ENCODE measurements at regions not wholly inside any gene's neighbourhood (a gene's known extent, or its start where the extent isn't known, plus 50 kb on each side); places are given as distances from the start of the nearest gene placed in this dataset.

- DNase-seq = peak; percentile 5
- H3K9me3 Mint-ChIP-seq (ENCODE audit: unreplicated experiment) = peaks cover 7% of the 10 kb centered on the region
- peaks cover 3% of the 10 kb centered on the region for H3K27me3 Mint-ChIP-seq (ENCODE audit: unreplicated experiment)
- no peaks in the 10 kb centered on the region for H3K36me3 Mint-ChIP-seq (ENCODE audit: unreplicated experiment)
- peaks cover 22% of the 10 kb centered on the region for H3K4me1 Mint-ChIP-seq (ENCODE audit: low read depth, unreplicated experiment)
- TF ChIP-seq CTCF (IDR thresholded peaks at IDR 0.05; ENCODE audit: partially characterized antibody, unreplicated experiment) = no peak
- no peak overlapping the region for H3K27ac Mint-ChIP-seq (ENCODE audit: unreplicated experiment)
- no peak overlapping the region for H3K4me3 Mint-ChIP-seq (ENCODE audit: unreplicated experiment)
These were observed 328.0 kb upstream of the HS6ST1 start for GRCh38 chr2:128646691-128647090.

- DNase-seq = no peak
- Mint-ChIP-seq H3K9me3 (ENCODE audit: unreplicated experiment) (peaks cover 2% of the 10 kb centered on the region), H3K4me1 (ENCODE audit: low read depth, unreplicated experiment) (no peaks in the 10 kb centered on the region), H3K4me3 (ENCODE audit: unreplicated experiment) (no peak overlapping the region), H3K27ac (ENCODE audit: unreplicated experiment) (no peak overlapping the region), H3K27me3 (ENCODE audit: unreplicated experiment) (peaks cover 3% of the 10 kb centered on the region), H3K36me3 (ENCODE audit: unreplicated experiment) (no peaks in the 10 kb centered on the region)
- no peak for TF ChIP-seq CTCF (IDR thresholded peaks at IDR 0.05; ENCODE audit: partially characterized antibody, unreplicated experiment)
These were observed 332.3 kb upstream of the HS6ST1 start for GRCh38 chr2:128651000-128651399.

- Mint-ChIP-seq H3K9me3 (ENCODE audit: unreplicated experiment) (no peaks in the 10 kb centered on the region), H3K4me1 (ENCODE audit: low read depth, unreplicated experiment) (no peaks in the 10 kb centered on the region), H3K4me3 (ENCODE audit: unreplicated experiment) (no peak overlapping the region), H3K27me3 (ENCODE audit: unreplicated experiment) (no peaks in the 10 kb centered on the region), H3K36me3 (ENCODE audit: unreplicated experiment) (no peaks in the 10 kb centered on the region), H3K27ac (ENCODE audit: unreplicated experiment) (no peak overlapping the region)
- DNase-seq = no peak
- no peak for TF ChIP-seq CTCF (IDR thresholded peaks at IDR 0.05; ENCODE audit: partially characterized antibody, unreplicated experiment)
These were observed 335.7 kb upstream of the HS6ST1 start for GRCh38 chr2:128654408-128654807.

GRCh38 chr2:128660836-128661235 lies 342.2 kb upstream of the HS6ST1 start:
- Mint-ChIP-seq H3K27ac (ENCODE audit: unreplicated experiment) (no peak overlapping the region), H3K27me3 (ENCODE audit: unreplicated experiment) (peaks cover 7% of the 10 kb centered on the region), H3K9me3 (ENCODE audit: unreplicated experiment) (peaks cover 3% of the 10 kb centered on the region), H3K4me1 (ENCODE audit: low read depth, unreplicated experiment) (peaks cover 11% of the 10 kb centered on the region), H3K4me3 (ENCODE audit: unreplicated experiment) (no peak overlapping the region), H3K36me3 (ENCODE audit: unreplicated experiment) (peaks cover 10% of the 10 kb centered on the region)
- no peak for TF ChIP-seq CTCF (IDR thresholded peaks at IDR 0.05; ENCODE audit: partially characterized antibody, unreplicated experiment)
- DNase-seq = peak; percentile 6

- no peak for TF ChIP-seq CTCF (IDR thresholded peaks at IDR 0.05; ENCODE audit: partially characterized antibody, unreplicated experiment)
- Mint-ChIP-seq H3K4me1 (ENCODE audit: low read depth, unreplicated experiment) (peaks cover 16% of the 10 kb centered on the region), H3K27ac (ENCODE audit: unreplicated experiment) (no peak overlapping the region), H3K36me3 (ENCODE audit: unreplicated experiment) (peaks cover 10% of the 10 kb centered on the region), H3K9me3 (ENCODE audit: unreplicated experiment) (peaks cover 3% of the 10 kb centered on the region), H3K27me3 (ENCODE audit: unreplicated experiment) (peaks cover 7% of the 10 kb centered on the region), H3K4me3 (ENCODE audit: unreplicated experiment) (no peak overlapping the region)
- peak; percentile 6 for DNase-seq
These were observed 342.6 kb upstream of the HS6ST1 start for GRCh38 chr2:128661311-128661710.

Data from glutamatergic neuron (in vitro differentiated cells).